GM18867 (cell line): ENCODE measurements at regions not wholly inside any gene's neighbourhood (a gene's known extent, or its start where the extent isn't known, plus 50 kb on each side); places are given as distances from the start of the nearest gene placed in this dataset.

Source experiments
- ATAC-seq: cut with Tn5 transposase; IDR thresholded peaks from one replicate; pipeline ENCODE4 v1.9.1; 2021; ENCODE audit warnings: mild to moderate bottlenecking, moderate library complexity; ENCODE audit not compliant: unreplicated experiment

- ATAC-seq = no peak
Observed at GRCh38 chr6:133748628-133749027, 140.3 kb upstream of the TCF21 start.

DNA sequence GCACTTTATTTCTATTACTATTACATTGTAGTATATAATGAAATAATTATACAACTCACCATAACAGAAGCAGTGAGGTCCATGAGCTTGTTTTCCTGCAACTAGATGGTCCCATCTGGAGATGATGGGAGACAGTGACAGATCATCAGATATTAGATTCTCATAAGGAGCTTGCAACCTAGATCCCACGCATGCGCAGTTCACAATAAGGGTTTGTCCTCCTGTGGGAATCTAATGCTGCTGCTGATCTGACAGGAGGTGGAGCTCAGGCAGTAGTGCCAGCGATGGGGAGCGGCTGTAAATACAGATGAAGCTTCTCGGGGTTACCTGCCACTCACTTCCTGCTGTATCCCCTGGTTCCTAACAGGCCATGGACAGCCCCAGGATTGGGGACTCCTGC lies 139.5 kb upstream of the TCF21 start:
- no peak for ATAC-seq

DNA sequence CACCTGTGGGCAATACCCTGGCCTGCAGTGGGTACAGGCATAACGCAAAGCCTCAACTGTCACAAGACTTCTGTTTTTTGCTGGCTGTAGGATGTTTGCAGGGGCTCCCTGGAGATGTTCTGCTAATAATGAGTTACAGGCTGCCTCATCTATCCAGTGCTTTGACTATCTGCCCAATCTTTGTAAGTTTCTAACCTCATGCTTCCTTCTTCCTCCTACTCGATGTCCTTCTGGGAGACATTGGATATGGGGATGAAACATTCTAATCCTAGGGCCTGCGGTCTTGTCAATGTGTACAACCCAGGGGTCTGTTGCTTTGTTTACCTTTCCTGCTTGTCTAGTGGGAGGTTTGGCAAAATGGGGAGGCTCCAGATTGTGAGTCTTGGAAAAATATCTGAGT lies 136.8 kb upstream of the TCF21 start:
- no peak for ATAC-seq

GRCh38 chr6:133753756-133754155 lies 135.2 kb upstream of the TCF21 start:
- ATAC-seq = no peak

- no peak for ATAC-seq
Observed at GRCh38 chr6:133754298-133754697, 134.6 kb upstream of the TCF21 start.

- ATAC-seq = no peak
Observed at GRCh38 chr6:133756078-133756695, 132.7 kb upstream of the TCF21 start.

GRCh38 chr6:133757335-133757734 lies 131.6 kb upstream of the TCF21 start:
- no peak for ATAC-seq

- ATAC-seq = no peak
Observed at GRCh38 chr6:133758815-133759335, 130.0 kb upstream of the TCF21 start.

DNA sequence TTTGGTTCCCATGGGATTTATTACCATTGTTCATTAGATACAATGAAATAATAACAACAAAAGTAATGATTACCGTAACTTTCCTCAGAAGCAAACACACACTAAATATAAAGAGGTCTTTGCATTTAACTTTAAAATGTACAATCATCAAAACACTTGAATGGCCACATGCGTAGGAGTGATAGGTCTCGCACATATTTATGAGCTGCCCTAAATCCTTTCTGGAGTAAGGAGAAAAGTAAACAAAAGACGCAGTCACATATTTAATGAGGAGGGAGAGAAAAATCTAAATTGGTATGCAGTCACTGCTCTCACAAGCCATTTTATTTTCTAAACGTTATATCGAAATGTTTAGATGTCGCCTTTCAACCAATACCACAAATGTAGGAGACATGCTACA lies 129.4 kb upstream of the TCF21 start:
- ATAC-seq = no peak

DNA sequence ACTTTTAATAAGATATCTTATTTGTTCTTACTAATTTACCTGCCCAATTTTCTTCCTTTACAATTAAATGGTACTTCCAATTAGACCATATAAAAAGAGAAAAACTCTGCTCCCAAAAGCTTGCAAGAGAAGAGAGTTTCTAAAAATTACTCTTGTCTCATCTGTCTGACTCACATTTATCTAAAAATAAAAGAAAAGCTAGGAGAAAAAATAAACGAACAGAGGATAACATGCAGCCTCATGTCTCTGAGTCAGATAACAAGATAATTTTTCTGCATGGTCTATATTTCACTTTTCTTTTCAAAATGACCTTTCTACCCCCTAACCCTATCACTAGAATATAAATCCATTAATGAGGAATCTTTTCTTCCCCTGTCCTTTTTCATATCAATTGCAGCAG lies 127.2 kb upstream of the TCF21 start:
- no peak for ATAC-seq

GRCh38 chr6:133764008-133764753 lies 124.7 kb upstream of the TCF21 start:
- no peak for ATAC-seq

DNA sequence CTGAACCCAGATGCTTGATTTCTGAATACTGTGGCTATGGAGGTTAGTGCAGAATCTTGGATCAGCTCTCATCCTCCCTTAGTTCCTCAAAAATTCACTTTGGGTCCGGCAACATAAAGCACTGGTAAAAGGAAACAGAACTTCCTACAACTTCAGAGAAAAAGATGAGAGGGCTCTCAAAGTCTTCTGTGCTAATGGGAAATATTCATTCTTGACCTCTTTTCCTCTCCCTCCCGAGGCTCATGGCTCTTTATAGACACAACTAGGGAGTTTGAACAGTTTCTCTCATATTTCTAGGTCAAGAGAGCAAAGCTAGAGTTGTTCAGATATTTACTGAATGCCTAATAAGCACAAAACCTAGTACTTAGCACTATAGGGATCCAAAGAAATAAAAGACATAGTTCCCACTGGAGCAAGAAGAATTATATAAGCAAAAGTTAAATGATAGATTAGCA lies 124.1 kb upstream of the TCF21 start:
- no peak for ATAC-seq

DNA sequence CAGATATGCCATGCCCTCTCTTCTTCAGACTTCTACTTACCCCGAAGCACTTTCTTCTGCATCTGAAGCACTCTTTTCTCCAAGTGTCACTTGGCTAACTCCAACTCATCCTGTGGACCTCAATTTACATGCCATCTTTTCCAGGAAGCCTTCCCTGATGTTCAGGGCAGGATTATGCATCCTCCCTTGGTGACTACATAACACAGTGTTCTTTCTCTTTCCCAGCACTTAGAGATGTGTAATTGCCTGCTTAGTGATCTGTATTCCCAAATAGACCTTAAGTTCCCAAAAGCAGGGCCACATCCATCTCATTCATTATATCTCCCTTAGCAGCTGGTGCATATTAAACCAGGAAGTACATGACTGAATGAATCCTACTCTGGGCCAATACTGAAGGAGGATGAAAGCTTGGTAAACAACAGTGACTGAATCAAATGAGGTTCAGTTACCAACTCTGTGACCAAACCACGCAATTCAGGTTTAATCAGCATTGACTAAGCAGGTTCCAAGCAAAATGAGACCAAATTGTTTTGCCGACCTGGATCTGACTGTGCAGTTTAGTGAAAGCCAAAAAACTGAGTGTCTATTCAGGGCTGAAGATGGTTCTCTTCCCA lies 121.4 kb upstream of the TCF21 start:
- no peak for ATAC-seq

- no peak for ATAC-seq
Observed at GRCh38 chr6:133768656-133769295, 120.1 kb upstream of the TCF21 start.

DNA sequence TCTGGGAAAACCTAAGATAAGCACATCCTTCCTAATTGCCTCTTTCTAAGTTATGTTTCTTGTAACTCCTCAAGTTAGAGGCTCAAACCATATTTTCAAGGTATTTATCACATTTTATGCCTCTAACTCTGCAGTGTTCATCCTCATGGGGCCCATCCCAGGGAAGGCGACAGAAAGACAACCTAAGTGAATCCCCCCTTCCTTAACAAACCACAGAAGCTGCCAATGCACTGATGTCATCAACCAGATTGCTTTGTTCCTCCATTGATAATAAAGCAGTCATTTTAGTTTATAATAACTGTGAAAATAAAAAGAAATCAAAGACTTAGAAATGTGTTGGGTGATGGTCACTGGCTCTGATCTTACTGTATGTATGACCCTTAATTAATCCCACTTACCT lies 119.5 kb upstream of the TCF21 start:
- ATAC-seq = no peak

DNA sequence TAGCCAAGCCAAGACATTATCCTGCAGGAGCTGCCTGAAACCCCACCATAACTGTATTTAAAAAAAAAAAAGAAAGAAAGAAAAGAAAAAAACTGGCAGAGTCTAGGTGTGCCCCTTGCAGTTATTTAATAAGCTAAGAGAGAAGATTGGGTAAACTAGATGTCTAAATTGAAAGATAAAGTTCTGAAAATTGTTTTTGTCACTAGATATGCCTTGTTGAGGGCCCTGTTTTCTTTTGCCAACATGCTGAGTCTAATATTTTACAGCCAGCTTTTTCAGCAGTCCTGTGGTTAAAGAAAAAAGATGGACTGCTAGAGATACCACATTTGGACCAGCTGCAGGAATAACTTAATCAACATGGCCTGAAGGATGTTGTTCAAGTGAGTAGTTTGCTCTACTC lies 116.3 kb upstream of the TCF21 start:
- no peak for ATAC-seq

DNA sequence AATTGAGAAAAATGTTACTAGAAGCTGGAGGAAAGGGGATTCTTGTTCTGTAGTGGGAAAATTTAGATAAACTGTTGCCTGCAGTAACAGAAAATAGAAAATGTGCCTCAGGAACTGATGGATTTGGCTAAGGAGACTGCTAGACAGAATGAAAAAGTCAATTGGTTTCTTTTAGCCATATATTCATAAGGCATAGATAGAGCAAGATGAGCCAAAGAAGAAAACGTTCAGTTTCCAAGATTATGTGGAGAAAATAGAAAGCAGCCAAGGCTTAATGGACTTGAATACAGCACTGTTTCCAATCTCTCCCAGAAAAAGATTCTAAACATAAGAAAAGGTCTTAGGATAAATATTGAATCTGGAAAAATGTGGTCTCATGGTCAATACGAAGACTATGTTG lies 115.1 kb upstream of the TCF21 start:
- ATAC-seq = no peak

DNA sequence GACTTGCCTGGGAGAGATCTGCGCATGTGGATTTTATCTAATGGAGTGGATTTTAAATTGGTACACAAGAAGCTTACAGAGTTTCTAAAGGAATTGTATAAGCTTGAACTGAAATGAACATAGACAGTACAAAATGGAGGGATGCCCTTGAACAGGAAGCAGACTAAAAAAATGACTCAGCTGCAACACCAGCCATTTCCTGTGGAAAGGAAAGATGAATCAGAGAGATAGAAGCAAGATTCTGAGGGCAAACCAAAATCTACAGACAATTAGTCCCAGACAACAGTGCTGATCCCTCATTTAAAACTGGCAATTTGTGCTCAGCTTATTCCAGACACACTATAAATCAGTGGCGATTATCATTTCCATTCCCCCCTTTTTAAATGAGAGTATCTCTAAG lies 114.6 kb upstream of the TCF21 start:
- ATAC-seq = no peak

- ATAC-seq = no peak
Observed at GRCh38 chr6:133778414-133779130, 110.3 kb upstream of the TCF21 start.

DNA sequence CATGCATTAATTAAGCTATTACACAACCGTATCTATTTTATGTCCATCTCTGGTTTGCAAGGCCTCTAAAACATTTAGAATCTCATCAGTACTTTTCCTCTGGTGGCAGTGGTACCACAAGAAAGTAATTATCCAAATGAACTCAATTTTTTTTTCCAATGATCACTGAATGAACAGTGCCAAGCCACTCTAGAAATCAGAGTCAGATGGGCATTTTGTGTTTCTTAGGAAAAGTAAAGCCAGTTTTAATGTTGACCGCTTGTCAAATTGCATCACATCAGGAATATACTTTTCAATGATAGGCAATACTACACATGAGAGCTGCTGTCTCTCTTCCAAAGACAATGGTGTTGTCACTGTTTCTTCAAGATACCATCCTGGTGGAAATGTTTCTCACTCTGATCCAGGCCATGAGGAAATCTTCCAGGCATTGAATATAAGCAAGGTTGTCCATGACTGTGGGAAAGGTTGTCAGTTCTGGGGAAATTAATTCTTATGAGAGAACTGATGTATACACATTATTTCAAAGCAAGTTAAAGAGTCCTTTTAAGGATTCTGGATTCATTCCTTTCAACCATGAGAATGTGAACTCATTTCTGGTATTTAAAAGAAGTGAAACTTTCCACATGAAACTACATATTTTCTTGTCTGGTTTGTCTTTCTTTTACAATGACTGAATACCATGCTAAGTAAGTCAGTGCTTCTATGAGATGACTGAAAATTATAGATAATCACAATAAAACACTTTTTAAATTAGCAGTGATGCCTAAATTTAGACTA lies 108.8 kb upstream of the TCF21 start:
- no peak for ATAC-seq
